HG03565 (cell line): ENCODE measurements at regions not wholly inside any gene's neighbourhood (a gene's known extent, or its start where the extent isn't known, plus 50 kb on each side); places are given as distances from the start of the nearest gene placed in this dataset.
"Not testable (repeated sequence)": the region's sequence is repeated elsewhere in the genome, so short reads cannot be mapped to it uniquely, and the experiment has no call there.

Experiments
- ATAC-seq: cut with Tn5 transposase; IDR thresholded peaks from one replicate; pipeline ENCODE4 v1.9.1; 2021; ENCODE audit warnings: mild to moderate bottlenecking, moderate library complexity; ENCODE audit not compliant: unreplicated experiment

DNA sequence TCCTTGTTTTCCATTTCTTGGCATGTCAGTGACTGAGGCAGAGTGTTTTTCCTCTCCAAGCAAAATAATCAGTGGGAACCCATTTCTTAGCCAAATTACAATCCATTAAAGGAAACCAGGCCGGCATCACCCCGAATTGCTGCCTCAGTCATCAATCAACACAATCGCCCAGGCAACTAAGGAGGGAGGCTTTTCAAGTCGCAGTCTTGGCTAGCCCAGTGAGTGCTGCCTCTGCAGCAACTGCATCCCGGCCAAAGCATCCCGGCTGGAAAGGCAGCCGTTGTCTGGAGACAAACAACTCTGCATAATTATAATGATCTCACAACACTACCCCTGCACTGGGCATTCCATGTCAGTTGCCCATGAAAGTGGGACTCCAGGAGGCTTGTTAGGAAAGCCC is 213.5 kb upstream of the PRICKLE2 start:
- ATAC-seq, result no peak

DNA sequence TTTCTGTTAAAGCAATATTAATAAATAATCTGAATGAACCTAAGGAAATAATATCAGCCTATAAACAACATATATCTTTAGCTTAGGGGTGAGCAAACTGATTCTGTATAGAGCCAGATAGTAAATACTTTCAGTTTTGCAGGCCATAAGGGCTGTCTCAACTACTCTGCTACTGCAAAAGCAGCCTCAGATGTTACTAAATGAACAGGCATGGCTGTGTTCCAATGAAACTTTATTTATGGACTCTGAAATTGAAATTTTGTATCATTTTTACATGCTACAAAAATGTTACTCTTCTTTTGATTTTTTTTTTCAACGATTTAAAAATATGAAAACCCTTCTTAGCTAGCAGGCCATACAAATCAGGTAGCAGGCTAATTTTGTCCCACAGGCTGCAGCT is 212.8 kb upstream of the PRICKLE2 start:
- ATAC-seq, result no peak

DNA sequence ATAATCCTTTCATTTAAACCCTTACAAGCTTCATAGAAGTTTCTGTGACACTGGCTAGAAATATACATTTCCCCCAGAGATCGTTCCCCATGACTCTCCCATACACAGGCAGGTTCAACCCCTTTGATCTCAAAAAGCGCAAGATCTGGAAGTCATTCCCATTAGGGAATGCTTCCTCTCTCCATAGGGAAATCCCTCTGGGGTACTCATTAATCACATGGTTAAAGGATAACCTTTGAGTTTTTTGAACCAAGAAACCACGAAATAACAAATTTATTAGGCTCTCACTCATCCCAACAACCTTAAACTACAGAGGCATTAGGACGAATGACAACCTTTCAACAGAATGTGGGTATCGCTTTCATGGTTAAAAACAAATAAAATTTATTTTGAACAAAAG is 211.9 kb upstream of the PRICKLE2 start:
- ATAC-seq, result no peak

DNA sequence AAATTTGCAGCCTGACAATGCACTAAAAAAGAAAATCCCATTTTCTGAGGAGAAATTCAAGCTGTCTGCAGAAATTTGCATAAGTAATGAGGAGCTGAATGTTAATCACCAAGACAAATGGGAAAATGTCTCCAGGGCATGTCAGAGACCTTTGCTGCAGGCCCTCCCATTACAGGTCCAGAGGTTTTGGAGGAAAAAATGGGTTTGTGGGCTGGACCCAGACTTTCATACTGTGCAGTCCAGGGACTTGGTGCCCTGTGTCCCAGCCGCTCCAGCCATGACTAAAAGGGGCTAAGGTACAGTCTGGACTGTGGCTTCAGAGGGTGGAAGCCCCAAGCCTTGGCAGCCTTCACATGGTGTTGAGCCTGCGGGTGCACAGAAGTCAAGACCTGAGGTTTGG is 209.8 kb upstream of the PRICKLE2 start:
- not testable (repeated sequence) for ATAC-seq

DNA sequence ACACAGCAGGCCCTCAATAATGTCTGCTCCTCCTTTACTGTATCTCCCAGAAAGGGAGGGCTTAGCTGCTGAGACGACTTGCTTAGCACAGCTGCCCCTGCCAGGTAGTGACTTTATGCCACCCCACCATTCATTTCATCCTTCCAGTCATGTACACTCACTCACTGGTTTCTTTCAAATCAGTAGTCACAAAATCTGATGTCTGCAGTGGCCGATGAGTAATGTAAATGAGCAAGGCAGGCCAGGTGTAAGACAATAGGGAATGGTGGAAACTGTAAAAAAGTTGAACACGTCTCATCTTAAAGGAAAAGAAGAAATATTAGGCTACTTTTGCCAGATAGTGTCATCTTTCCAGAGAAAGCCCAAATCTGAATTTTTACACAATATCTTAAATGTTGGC is 207.6 kb upstream of the PRICKLE2 start:
- no peak for ATAC-seq

DNA sequence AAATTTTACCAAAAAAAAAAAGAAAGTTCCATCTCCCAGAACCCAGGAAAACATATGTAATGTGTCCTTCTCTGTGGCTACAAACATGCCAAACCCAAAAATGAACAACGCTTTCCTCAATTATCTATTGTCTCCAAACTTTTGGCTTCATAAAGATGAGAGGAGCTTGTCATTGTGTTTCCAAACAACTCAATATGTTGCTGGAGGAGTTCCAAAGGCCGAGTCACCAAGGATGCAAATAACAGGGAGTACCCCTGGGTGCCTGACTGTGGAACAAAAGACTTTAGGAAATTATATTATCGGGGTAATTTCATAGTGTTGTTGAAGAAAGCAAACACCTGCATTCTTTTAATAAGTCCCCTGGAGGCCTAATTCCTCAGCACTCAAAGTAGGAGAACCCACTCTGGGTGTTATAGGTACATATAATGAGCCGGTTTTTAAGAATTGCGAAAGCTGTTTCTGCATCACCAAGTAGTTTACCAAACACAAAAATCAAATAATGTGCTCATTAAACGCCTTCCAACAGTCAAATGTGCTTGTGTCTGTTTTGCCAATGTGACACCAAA is 206.3 kb upstream of the PRICKLE2 start:
- no peak for ATAC-seq

DNA sequence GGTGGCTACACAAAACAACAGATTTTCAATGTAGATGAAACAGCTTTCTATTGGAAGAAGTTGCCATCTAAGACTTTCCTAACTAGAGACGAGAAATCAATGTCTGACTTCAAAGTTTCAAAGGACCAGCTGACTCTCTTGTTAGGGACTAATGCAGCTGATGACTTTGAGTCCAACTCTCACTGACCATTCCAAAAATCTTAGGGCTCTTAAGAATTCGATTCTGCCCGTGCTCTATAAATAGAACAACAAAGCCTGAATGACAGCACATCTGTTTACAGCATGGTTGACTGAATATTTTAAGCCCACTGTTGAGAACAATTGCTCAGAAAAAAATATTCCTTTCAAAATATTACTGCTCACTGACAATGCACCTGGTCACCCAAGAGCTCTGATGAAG is 202.4 kb upstream of the PRICKLE2 start:
- ATAC-seq, result no peak

DNA sequence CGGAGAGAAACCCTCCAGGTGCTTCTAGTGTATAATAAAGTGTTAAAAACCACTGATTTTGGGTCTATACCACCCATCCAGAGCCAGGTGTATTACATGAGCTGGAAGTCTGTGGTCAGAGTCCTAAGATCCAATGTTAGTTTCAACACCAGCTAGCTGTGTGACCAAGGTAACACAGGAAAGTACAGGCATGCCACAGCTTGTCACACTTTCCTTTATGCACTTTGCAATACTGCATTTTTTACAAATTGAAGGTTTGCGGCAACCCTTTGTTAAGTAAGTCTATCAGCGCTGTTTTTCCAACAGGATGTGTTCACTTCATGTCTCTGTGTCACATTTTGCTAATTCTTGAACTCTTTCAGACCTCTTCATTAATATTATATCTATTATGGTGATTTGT is 201.3 kb upstream of the PRICKLE2 start:
- no peak for ATAC-seq

DNA sequence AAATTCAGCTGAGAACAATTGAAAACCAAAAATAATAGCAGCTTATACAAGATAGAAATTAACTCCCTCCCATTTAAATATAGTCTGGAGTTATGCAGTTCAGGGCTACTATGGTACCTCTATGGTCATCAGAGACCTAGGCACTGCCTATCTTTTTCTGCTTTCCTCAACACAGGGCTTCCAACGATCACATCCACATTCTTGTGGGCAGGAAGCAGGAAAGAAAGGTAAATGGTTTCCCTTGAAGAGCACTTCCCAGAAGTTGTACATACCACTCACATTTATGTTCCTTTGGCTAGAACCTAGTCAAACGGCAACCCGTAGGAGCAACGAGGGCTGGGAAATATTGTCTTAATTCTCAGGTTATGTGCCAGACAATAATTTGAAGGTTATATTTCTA is 197.7 kb upstream of the PRICKLE2 start:
- no peak for ATAC-seq

DNA sequence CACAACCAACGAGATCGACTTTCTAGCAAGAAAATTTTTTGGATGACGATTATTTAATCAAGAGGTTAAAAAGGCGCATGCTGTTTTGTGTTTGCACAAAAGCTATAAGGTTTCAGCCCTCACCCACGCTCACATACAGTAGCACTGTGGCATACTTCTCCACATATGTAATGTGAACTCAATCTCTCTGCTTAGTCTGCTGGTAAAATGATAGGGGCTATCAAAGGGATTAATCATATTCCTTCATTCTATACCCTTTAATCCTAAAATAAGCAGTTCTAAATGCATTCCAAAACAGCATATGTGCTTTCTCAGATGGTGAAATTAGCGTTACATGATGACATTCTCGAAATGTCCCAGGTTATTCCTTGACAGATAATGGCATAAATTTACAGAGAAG is 196.9 kb upstream of the PRICKLE2 start:
- no peak for ATAC-seq

DNA sequence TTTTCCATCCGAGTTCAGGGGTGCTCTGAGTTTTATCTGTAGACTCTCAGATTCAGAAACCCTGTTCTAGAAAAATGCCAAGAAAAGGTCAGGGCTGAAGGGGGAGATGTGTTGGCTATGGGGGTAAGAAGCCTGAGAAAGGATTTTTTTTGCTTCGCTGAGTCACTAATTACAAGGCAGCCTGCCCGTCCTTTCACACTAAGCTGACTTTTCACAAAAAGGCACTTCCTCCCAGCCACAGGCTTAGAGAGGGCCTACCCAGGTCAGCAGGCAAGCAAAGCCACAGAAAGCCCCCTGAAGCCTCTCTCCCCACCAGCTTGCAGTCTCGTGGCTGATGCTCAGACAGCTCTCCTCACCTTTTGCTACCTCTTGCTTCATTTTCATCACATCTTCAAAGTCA is 192.6 kb upstream of the PRICKLE2 start:
- ATAC-seq, result peak; percentile 42

DNA sequence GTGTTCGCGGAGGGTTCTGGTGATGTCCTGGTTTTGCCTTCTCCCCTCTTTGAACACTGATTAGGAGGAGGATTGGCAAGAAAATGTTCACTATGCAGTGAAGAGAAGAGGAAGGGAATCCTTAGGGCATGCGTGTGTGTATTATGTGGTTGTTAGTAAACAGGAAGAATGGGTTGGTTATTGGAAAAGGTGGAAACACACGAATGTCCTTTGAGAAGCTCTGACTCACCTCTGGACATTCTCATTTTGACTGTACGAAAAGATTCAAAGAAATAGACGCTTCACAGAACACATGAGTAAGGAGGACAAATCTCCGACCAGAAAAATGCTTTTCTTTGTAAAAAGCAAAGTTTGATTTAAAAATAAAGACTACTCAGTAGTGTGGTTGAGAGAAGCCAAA is 188.8 kb upstream of the PRICKLE2 start:
- ATAC-seq, result no peak

DNA sequence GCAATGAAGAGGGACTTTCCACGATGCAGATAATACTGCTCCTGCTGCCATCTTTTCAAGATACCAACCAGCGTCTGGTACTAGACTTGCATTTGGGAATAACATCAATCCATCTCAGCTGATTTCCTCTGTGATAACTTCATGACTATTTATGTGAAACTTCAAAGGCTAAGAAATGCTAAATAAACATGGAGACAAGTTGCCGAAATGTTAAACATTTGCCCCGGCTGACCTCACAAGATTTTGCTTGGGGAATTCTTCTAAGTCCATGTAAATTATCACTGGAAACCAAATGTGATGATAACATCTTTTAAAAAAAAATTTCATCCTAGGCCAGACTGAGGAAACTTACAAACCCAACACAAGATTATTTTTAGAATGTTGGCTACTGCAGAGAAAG is 185.8 kb upstream of the PRICKLE2 start:
- ATAC-seq, result no peak

DNA sequence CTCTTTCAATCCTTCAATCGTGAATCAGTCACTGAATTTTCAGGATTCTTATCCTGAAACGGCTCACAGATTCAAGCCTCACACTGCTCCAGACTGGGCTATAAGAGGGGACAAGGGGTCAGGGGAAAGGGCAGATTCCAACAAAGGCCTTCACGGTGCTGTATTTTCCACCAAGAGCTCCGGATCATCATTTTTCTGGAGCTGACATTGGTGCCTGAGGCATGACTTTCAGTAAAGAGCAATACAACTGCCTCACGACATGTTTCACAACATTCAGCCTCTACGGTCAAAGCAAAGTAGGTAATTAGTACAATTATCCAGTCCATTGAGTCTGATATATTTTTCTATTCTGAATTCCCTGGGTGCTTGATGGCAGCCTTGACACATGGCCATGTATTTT is 185.0 kb upstream of the PRICKLE2 start:
- no peak for ATAC-seq

DNA sequence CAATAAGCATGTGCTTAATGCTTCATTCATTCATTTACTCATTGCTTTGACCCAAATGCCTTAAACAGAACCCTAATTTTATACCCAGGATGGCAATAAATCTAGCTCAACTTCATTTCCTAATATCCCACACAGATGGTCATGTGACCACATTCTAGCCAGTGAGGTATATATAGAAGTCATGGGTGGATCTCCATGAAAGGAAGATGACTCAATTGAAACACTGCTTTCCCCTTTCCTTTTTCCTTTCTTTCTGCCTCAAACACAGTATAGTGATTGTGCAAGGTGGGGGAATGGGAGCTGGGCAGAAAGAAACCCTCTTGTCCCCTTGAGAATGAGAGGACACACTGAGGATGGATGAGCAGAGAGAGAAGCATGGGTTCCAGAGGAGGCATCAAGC is 183.5 kb upstream of the PRICKLE2 start:
- no peak for ATAC-seq

DNA sequence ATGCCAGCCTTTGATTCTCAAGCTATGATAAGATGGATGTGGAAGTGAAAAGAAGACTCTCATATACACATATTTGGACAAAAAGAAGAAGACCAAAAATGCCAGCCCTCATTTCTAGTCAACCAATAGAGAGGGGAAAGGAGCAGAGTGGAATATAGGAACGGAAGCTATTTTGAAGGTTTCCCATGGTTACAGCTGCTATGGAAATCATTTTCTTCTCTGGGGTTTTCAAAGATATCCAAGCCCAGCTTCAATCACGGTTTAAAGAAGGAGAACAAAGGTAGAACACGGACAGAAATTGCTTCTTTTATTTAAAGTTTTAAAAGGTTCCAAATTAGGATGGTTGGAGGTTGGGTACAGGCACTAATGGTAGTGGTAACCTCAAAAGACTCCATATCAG is 181.0 kb upstream of the PRICKLE2 start:
- ATAC-seq, result no peak

DNA sequence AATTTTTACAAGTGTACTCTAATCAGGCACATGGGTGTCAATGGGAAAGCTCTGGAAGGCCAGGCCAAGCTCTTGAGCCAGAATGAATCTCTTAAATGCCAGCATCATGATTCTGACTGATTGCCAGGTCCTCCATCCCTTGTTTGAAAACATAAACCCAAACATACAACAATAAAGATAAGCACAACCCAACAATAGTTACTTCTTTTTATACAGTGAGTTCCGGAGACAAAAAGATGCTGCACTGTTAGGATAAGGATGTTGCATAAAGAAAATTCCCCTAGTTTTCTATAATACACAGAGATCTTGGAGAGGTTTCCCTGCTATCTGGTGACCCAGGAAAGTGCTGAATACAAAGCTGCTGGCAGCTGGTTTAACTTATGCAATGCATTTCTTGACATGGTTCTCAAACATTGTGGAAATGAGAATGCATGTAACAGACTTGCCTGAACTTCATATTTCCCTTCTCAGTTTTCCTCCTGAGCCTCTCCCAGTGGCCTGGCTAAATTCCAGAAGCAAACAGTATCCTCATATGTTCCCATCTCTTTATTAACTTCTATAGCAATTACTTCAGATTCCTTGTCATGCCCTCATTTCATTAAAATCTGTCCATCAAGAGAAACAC is 180.1 kb upstream of the PRICKLE2 start:
- ATAC-seq, result no peak

DNA sequence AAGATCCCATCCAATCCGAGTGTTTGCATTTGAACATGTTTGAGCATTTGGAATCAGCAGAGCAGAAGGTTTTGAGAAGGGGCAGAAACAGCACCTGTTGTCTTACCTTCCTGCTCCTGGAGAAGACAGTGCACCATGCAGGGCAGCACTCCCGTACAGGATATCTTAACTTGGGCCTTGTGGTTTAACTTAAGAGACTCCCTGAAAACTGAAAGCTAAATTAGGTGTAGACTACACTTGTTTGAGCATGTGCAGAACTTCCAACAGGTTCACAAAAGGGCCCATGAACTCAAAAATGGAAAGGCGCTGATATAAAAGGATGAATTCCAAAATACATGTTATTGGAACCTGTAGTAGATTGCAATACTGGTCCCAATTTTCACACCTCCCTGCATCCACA is 175.4 kb upstream of the PRICKLE2 start:
- no peak for ATAC-seq

DNA sequence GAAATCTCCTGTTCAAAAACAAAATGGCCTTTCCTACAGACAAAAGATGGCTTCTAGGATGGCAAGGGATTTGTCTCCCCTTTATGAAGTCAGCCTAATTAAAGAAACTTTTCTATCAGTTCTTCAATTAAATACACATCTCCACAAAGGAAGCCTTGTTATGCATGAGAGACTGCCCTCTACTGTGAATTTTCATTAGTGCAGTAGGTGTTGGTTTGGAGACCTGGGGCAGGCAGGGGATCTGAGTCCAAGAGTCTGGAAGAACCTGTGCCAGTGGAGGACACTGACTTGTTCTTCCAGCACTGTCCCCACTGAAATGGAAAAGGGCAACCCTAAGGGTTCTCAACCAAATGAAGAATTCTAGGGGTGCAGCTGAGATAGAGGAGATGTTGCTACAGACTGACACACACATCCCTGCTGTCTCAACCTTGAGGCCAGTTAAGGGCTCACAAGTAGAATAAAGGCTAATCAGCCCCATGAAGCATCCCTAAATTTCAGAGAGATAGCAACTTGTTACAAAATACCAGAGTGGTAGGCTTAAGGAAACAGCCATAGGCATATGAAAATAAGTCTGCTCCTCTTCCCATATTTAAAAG is 174.0 kb upstream of the PRICKLE2 start:
- no peak for ATAC-seq

DNA sequence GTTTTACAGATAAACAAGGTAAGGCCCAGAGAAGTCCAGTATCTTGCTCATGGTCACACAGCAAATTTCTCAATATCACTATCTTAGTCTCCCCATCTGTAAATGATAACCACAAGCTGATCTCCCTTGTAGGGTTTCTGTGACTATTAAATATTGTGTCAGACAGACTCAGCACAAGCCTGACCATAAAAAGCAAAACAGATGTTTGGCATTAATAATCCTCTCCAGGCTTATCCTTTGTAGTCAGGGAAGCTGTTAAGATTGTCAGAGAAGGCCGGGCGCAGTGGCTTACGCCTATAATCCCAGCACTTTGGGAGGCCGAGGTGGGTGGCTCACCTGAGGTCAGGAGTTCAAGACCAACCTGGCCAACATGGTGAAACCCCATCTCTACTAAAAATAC is 173.2 kb upstream of the PRICKLE2 start:
- no peak for ATAC-seq

DNA sequence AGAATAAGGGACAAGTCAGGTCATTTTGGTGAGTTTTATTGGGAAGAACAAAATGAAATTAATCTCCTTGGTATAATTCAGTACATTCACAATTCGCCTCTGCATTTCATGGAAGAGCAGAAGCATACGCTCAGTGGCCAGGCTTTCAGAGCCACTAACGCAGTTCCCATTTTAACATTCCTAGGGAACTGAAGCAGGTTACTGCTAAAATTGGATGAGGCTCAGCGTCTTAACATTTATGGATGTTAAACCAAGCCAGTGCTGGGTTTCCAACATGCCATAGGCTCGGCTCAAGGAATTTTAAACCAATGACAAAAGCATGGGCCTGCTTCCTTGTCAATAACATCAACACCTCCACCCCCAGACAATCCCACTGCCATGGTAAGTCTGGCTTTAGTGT is 172.7 kb upstream of the PRICKLE2 start:
- no peak for ATAC-seq

DNA sequence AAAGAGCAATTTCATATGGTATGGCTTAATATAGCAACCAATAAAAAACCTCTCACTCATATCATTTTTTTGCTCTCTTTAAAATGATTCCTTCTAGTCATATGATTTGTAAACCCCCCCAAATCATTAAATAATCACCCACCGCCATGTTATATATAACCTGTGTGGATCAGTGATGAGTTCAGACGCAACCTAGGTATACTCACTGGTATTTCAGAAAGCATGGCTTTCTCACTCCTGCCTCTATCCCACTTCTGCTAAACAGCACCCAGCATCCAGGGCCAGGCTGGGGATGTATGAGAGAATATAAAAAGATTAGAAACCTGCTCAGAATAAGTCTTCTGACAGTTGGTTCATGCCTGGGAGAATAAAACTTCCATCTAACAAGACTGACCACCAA is 172.3 kb upstream of the PRICKLE2 start:
- ATAC-seq, result no peak

DNA sequence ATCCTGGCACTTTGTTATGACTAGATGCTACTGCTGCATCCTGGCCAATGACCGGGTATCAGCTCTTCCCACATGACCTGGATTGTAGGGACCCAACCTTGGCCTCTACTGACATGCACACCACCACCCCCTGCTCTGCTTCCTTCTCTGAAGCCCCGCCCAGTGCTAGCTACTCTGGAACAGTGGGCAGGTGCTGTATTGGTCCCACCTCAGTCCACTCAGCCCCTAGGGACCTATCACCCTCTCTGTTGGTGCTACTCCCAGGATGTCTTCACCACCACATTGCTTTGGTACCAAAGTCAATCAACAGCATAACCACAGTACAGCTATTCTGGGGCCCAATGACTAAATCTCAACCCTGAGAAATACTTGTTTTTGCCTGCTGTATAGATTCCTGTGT is 170.2 kb upstream of the PRICKLE2 start:
- no peak for ATAC-seq
